Activated T-cell treated with anti-CD3 and anti-CD28 coated beads for 1 hour (primary cell): ENCODE measurements at regions not wholly inside any gene's neighbourhood (a gene's known extent, or its start where the extent isn't known, plus 50 kb on each side); places are given as distances from the start of the nearest gene placed in this dataset.

Source experiments
- DNase-seq: peaks from one replicate; pipeline ENCODE4 v3.0.0-alpha.2; 2020; ENCODE audit warnings: low read depth

DNA sequence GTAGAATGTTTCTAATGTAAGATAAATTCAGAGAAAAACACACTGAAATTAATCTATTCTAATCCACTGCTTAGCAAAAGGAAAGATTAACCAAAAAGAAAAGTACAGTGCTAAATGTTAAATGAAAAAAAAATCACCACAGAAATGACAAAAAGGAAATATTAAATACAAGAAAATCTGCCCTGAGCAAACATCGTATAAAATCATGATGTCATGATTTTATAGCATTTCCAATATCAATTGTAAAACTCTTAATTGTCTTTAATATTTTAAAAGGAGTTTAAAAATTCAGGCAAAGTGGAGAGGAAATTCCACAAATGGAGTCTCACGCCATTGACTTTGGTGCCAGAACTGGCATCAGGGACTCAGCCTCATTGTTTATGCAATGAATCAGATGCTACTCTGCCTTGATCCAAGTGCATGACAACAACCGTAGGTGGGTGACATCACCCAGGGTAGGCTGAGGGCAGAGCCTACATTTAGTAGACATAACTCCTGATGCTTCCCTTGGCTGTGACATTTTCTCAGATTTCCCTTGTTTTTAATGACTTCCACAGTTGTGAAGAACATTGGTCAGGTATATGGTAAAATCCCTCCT lies 696.8 kb downstream of the SEMA5A start:
- no peak for DNase-seq

DNA sequence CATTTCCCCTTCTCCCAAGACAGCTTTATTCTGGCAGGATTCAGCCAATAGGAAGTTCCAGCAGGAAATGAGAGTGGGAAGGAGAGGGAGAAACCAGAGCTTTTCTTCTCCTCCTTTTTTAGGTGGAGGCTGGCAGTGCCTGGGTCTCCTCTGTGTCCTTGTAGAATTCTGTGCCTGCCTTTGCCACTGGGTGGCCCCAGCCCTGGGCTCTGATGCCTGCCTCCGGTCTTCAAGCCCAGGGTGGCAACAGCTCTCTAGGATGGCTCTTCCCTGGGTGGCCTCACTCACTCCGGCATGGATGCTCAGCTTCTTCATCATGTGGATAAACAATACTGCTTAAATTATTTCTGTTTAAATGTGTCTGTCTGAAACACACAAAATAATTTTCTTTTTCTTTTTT lies 694.8 kb downstream of the SEMA5A start:
- DNase-seq = no peak

DNA sequence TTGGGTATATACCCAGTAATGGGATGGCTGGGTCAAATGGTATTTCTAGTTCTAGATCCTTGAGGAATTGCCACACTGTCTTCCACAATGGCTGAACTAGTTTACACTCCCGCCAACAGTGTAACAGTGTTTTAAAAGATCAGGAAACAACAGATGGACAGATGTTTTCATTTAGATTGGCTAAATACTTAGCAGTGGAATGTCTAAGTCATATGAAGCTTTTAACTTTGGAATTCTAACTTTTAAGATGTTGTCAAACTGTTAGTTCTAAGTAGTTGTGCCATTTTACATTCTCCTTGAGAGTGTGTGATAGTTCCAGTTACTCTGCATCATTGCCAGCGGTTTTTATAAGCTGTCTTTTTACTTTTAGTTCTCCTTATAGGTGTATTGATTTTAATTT lies 688.8 kb downstream of the SEMA5A start:
- DNase-seq = no peak

DNA sequence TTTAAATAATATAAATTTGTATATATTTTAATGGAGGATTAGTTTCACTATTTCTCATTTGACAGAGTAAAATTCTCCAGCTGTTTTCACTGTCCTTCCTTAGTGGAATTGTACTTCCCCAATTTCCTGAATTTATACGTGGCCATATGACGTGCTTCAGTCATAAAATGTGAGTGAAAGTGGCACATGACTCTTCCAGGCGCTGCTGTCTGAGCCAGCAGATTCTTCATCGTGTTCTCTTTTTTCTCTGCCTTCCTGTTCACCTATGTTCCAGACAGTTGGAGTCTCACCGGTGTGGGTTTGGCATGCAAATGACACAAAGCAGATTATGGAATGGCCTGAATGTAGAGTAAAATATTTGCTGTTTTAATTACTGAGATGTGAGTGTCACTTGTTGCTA lies 684.1 kb downstream of the SEMA5A start:
- no peak for DNase-seq

DNA sequence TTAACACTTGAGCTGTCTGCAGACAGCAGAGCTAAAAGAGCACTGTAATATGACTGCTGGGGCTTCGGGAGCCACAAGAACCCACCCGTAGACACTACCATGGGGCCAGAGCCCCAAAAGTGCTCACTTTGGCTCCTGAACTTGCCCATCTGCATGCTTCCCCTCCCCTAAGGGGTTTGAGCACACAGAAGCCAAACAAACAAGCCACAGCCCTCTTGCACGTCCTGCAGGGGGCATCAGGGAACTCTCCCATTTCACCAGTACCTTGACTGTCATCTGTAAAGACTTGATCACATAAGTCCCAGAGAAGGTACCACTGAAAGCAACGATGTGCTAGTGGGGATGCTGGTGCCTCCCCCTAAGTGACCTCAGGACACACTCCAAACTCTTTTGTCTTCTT lies 681.8 kb downstream of the SEMA5A start:
- DNase-seq = no peak

DNA sequence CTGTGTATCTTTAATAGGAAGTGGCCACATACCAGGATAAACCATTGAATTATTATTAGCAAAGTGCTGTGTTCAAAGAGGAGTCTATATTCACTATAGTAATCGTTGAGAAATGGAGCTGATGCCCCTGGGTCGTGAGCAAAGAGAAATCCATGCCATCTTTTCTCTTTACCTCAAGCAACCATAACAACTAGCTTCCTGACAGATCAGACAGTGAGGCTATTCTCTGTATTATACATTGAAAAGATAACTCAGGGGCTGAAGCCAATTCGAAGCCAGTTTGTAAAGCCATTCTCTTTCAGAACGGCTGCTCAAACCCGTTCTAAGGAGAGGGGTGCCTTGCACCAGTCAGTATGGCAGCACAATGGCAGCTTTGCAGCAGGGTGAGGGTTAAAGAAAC lies 680.6 kb downstream of the SEMA5A start:
- DNase-seq = no peak

DNA sequence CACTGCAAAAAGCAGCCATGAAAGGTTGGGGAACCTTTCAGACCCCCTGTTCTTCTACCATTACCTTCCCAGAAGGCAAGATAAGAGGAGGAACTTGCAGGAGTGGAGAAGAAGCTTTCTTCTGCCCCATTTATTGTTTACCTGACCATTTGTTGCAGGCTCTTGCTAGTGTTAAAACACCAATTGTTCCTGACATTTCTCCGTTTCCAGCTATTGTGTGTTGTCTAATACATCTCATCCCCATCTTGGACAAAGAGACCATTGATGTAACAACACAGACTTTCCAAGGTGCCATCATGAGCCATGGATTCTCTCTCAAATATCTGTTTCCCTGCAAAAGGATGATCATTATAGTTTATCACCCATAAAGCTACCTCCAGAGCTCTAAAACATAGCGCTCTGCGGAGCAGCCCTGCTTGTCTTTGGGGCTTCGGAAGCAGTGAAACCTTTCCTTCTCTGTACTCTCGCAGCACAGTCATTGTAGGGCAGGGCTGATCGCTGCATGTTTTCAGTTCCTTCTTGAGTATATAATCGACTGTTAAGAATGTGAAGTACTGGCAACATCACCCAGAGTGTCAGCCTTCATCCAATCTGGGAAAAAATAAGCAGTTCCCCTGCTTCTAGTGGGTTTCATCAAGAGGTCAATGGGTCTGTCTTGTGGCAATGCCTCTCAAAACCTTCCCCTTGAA lies 680.0 kb downstream of the SEMA5A start:
- no peak for DNase-seq

DNA sequence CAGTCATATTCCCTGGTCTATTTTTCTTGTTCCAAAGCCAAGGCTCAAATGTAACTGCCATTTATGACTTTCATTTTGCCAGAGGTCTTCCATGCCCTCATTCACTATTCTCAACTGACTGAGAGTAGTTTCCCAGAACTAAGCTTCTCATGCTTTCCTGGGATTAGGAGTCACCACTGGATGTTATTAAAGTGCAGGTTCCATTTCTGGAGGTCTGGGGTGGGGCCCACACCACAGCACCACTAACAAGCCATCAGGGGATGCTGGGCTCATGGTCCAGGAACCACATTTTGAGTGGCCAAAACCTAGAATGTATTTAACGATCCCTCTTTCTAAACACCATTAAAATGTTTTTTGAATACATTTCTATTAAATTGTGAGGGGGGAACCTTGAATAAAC lies 677.6 kb downstream of the SEMA5A start:
- DNase-seq = no peak

DNA sequence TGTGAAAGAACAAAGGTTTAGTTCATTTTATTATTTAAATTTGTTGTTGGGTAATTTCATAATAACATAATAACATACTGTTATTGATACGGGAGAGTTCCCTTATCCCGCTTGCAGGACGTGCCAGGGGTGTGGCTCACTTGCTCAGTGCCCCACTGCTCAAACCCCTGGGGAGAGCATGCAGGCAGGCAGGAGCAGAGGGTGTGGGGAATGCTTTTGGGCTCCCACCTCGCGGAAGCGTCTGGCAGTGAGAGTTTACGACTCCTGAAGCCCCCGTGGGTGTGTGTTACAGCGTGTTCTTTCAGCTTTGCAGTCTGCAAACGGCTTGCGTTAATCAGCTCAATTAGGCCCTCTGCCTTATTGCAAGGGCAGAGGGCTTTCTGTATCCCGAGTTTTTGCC lies 675.9 kb downstream of the SEMA5A start:
- DNase-seq = no peak

DNA sequence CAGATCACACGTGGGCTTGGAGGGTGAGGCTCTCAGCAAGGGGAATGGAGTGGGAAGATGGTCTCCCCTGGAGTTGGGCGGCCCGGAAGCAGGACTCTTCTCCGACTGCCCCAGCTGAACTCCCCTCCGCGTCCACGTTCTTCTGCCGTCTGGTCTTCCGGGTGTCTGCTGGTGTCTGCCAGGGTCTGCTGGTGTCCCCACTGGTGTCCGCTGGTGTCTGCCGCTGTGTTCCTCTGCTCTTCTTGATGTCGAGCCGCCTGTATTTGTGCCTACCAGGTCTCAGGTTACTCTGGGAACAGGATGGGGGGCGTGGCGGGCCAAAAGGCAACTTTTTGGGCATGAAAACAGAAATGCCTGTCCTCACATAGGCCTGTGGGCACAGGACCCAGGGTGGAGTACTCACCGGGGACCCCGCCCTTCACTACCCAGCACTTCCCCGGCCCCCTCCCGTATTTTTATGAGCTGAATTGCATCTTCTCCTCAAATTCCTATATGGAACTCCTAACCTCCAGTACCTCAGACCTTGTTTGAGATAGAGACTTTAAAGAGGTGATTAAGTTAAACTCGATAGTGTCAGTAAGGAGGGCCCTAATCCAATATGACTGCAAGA lies 675.4 kb downstream of the SEMA5A start:
- DNase-seq = no peak

DNA sequence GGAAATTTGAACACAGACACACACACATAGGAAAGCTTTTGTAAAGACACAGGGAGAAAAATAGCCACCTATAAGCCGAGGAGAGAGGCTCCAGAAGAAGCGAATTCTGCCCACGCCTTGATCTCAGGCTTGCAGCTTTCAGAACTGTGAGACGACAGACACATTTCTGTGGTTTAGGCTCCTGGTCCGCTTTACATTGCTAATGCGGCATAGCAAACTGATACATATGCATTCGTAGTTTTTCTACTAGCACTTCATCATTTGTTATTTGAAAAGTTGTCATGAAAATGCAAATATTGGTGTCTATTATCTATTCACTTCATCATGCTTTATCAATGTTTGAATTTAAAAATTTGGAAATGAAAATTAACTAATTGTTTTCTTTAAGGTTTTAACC lies 674.9 kb downstream of the SEMA5A start:
- DNase-seq = no peak

DNA sequence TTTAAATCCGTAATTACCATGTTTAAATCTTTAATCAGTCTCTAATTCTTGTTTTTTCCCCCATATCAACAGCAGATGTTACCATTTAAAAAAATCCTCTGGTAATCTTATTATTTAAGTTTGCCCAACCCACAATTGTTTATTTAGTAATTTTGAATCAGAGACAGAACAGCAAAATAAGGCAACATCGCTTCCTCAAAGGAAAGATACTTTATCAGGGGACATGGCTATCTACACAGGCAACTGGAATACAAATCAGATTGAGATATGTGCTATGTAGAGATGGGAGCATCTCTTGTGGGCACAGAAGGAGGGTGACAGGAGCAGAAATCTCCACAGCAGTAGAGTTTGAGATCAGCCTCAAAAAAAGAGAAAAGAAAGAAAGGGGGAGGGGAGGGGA lies 674.4 kb downstream of the SEMA5A start:
- DNase-seq = no peak

DNA sequence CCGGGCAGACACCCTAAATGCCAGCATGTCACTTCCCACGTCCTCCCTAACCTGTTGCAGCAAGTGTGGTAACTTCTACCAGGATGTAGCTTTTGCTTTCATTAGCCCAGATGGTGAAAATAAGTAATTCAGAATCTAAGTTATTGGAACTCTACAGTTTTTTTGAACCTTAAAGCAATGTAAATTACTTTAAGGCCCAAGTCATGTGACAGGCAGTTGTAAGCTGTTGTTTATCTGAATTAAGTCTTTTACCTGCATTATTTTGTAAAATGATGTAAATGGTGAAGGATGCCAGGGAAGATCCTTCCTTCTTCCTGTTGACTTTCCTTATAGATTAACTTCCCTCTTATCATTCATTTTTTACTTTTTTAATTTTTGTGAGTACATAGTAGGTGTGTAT lies 670.2 kb downstream of the SEMA5A start:
- no peak for DNase-seq

DNA sequence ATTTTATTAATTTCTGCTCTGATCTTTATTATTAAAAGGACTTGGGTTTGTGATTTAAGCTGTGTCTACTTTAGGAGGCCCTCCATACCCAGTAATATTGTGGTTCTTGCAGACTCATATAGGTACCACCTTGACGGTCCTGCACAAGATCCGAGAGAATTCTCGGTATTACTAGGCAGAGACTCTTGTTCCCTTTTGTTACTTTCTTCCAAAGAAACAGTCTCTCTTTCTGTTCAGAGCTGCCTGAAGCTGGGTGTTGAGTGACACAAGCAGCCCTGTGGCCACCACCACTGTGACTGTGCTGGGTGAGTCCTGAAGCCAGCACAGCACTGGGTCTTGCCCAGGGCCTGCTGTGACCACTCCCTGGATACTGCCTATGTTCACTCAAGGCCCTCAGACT lies 666.6 kb downstream of the SEMA5A start:
- DNase-seq = no peak

DNA sequence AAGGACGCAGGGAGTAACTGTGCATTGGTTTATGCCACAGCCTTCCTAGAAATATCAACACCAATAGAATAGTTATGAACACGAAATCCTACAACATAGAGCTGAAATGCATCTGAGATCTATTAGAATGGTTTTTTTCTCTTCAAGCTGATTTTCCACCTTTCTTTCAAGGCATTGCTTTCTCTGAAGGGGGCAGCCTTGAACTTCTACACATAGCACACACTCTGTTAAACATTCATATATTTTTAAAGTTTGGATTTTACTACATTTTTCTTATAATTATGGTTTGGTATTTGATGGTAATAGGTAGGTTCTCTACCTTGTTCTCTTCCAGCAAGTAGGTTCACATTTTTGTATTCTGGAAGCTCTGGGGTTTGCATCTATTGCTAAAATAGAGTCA lies 661.8 kb downstream of the SEMA5A start:
- DNase-seq = no peak

DNA sequence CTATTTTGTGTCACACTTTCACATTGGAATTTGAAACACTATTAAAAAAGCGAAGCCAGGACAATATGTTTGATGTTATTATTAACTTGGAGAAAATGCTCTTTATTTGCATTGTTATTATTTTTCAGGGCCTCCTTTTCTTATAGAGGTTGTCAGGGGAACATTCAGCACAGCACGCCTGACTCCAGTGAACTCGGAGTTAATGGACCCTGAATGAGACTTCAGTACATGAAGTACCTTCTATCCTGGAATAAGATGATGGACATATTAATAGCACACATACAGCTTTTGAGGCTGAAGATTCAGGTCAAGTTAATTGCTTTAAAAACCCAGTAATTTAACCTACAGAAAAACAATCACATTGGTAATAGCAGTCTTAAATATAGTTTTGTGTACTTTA lies 652.9 kb downstream of the SEMA5A start:
- no peak for DNase-seq

DNA sequence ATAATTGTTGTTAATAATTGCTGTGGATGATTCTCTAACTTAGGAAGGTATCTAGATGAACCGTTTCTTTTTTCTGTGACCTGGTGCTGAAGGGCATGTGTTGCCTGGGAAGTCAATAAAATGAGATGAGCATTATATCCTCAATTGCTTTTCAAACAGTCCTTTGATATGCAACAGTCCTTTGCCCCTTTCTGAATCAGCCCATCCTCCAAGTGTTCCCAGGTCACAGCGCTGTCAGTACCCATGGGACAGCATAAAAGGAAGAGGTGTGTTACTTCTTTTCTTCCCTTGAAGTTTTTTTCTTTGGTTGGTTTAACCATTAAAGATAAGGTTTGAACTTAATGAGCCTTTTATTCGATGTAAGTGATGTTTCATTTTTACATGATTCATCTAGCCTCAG lies 651.8 kb downstream of the SEMA5A start:
- no peak for DNase-seq

DNA sequence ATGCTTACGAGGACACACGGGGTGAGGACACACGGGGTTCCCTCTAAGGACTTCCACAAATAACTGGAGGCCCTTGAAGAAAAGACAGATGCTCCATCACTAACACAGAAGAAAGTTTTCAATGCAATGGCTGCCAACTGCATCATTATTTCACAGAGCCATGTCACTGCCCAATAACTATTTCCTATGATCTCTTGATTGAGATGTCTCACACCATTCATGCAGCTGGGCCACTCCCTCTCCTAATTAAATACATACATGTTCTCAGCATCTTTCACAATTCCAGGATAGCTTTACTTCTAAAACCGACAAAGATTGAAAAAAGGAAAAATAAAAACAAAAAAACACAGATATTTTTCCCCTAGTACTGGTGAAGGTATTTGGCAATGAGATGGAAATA lies 650.8 kb downstream of the SEMA5A start:
- no peak for DNase-seq

DNA sequence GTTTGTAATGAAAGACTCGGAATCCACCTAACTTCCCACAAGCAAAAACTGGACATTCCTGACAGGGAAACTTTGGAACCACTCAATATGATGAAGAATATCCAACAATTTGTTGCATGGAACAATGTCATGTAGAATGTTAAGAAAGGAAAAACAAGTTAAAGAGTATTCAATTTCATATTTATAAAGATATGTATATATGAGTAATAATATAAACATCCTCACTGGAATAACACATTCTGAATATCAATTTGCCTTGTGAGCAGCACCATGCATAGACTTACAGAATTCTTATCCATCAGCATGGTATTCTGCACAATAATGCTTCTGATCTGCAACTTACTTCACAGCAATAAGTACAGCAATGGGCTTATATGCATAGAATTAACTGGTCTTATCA lies 650.3 kb downstream of the SEMA5A start:
- no peak for DNase-seq

DNA sequence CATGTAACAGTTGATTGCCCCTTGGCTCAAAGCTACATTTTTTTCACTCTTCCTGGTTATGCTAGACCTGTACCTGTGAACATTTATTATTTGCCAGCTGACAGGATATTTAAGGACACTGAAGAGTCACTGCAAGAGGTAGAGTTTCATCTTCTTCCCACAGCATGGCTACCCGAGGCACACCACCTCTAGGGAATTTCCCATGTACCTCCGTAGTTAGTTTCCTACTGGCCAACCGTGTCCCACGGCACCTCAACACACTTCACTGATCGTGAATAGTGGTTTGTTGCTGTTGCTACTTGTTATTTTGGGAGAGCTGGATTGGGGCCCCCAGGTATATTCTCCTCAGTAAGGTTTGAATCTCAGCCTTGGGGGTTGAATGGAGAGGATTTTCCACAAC lies 648.6 kb downstream of the SEMA5A start:
- no peak for DNase-seq

DNA sequence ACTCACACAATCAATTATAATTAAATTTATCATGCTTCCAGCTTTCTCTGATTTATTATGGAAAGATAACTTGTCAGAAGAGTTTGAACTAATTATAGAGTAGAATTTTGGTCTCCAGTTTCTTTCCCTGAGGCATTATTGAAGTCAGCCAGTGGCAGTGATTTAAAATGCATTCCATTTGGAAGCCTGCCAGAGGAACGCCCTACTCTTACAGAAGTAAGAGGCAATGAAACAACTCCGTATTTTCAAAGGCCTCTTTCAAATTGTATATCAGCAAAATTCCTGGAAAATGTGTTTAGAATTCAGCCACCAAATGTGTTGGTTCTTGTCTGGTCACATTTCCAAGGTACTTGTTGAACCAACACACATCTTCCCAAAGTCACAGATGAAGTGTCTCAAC lies 640.9 kb downstream of the SEMA5A start:
- no peak for DNase-seq

DNA sequence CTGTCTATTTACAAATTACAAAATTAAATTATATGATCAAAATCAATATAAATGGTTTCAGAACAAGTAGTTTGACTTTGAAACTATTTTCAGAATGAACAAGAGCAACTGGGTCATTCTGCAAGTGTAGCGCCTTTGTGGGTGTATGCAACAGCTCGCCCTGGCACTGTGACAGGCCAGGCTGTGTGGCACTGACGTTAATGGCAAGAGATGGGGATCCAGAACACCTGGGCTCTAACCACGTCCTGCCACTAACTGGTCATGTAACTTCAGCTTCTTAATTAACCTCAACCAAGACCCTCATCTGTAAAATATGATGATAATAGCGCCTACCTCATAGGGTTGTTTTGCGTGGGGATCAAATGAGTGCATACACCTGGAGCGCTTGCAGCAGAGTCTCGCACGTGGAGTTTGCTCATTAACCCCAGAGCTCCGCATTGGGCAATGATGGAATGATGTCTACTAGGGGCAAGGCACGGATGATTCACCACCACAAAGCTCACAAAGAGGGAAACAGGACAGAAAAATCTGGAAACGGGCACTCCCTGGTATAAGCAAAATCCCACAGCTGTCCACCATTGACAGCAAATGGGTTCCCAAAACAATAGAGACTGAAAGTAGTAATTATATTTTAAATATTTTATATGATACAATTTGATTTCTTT lies 639.4 kb downstream of the SEMA5A start:
- DNase-seq = no peak

DNA sequence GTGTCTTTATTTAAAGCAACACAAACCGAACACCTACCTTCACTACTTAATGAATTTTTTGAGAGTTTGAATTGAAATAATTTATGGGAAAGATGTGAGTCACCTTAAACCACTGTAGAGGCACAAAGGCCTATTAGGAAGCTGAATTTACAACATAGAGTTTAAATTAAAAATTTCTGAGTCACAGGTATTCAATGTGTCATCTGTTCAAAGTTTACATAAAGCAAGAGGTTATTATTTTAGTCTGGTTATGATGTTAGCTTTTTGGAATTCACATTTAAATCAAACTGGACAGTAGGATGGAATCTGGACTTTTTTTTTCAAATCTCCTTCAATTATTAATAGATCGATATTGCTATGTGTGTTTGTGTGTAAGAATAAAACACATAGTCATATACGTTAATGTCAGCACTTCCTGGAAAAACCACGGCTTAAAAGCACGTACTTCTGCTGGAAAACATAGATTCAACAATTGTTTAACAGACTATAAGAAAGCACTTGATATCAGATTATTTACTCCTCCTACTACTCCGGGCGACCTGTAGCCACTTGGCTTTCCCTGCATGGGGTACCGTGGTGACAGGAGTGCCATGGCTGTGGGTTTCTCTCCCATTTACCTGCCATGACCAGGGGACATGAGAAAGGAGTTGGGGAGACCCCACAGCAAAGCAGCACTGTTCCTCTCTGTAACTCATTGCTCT lies 638.6 kb downstream of the SEMA5A start:
- no peak for DNase-seq
